HuH-7.5 (cell line): ENCODE measurements at regions not wholly inside any gene's neighbourhood (a gene's known extent, or its start where the extent isn't known, plus 50 kb on each side); places are given as distances from the start of the nearest gene placed in this dataset.
"Not testable (repeated sequence)": the region's sequence is repeated elsewhere in the genome, so short reads cannot be mapped to it uniquely, and the experiment has no call there.

ENCODE experiments used
- DNase-seq: peaks from one replicate; pipeline ENCODE4 v3.0.0; 2011; ENCODE audit warnings: low spot score

GRCh38 chr18:43970656-43971055 lies 693.4 kb upstream of the SYT4 start:
- DNase-seq: no peak

GRCh38 chr18:43978174-43978573 lies 700.9 kb upstream of the SYT4 start:
- no peak for DNase-seq

GRCh38 chr18:43982582-43982981 lies 698.1 kb upstream of the SETBP1 start:
- DNase-seq: no peak

- not testable (repeated sequence) for DNase-seq
Measured at GRCh38 chr18:43987061-43987460, 693.6 kb upstream of the SETBP1 start.

GRCh38 chr18:43992741-43993140 lies 687.9 kb upstream of the SETBP1 start:
- DNase-seq: no peak

GRCh38 chr18:43994381-43994780 lies 686.3 kb upstream of the SETBP1 start:
- DNase-seq: no peak

- DNase-seq: no peak
Measured at GRCh38 chr18:44013871-44014270, 666.8 kb upstream of the SETBP1 start.

GRCh38 chr18:44025421-44025820 lies 655.3 kb upstream of the SETBP1 start:
- DNase-seq: no peak

- no peak for DNase-seq
Measured at GRCh38 chr18:44028109-44028508, 652.6 kb upstream of the SETBP1 start.

GRCh38 chr18:44031063-44031462 lies 649.6 kb upstream of the SETBP1 start:
- DNase-seq: no peak

GRCh38 chr18:44033144-44033701 lies 647.5 kb upstream of the SETBP1 start:
- peak; percentile 31 for DNase-seq

GRCh38 chr18:44035554-44035953 lies 645.1 kb upstream of the SETBP1 start:
- DNase-seq: no peak

GRCh38 chr18:44036501-44036900 lies 644.2 kb upstream of the SETBP1 start:
- no peak for DNase-seq

GRCh38 chr18:44039216-44039615 lies 641.5 kb upstream of the SETBP1 start:
- no peak for DNase-seq

GRCh38 chr18:44039826-44040225 lies 640.9 kb upstream of the SETBP1 start:
- DNase-seq: no peak

GRCh38 chr18:44041553-44041952 lies 639.1 kb upstream of the SETBP1 start:
- no peak for DNase-seq

- no peak for DNase-seq
Measured at GRCh38 chr18:44041961-44042360, 638.7 kb upstream of the SETBP1 start.

- no peak for DNase-seq
Measured at GRCh38 chr18:44046376-44046975, 634.2 kb upstream of the SETBP1 start.

GRCh38 chr18:44047585-44047984 lies 633.1 kb upstream of the SETBP1 start:
- no peak for DNase-seq

GRCh38 chr18:44048435-44048834 lies 632.3 kb upstream of the SETBP1 start:
- no peak for DNase-seq

GRCh38 chr18:44048846-44049245 lies 631.8 kb upstream of the SETBP1 start:
- DNase-seq: no peak

GRCh38 chr18:44051026-44051425 lies 629.7 kb upstream of the SETBP1 start:
- DNase-seq: no peak

GRCh38 chr18:44054514-44054913 lies 626.2 kb upstream of the SETBP1 start:
- DNase-seq: no peak

- no peak for DNase-seq
Measured at GRCh38 chr18:44060197-44060596, 620.5 kb upstream of the SETBP1 start.
